NCI-H1105 treated with DMSO at 0.1 percent for 48 hours (cell line): ENCODE measurements at regions not wholly inside any gene's neighbourhood (a gene's known extent, or its start where the extent isn't known, plus 50 kb on each side); places are given as distances from the start of the nearest gene placed in this dataset.

Source experiments
- DNase-seq: peaks from one replicate; lab custom pipeline; 2025; lab: John Stamatoyannopoulos, UW

- DNase-seq = no peak
Observed at GRCh38 chr2:10237392-10238321, 65.0 kb upstream of the HPCAL1 start.

GRCh38 chr2:10238396-10238795 lies 64.3 kb upstream of the HPCAL1 start:
- no peak for DNase-seq

GRCh38 chr2:10238991-10239485 lies 63.7 kb upstream of the HPCAL1 start:
- DNase-seq = no peak

GRCh38 chr2:10239561-10239967 lies 63.1 kb upstream of the HPCAL1 start:
- DNase-seq = no peak

- DNase-seq = no peak
Observed at GRCh38 chr2:10240161-10240681, 62.5 kb upstream of the HPCAL1 start.

- no peak for DNase-seq
Observed at GRCh38 chr2:10240911-10241610, 61.6 kb upstream of the HPCAL1 start.

GRCh38 chr2:10241641-10242430 lies 60.9 kb upstream of the HPCAL1 start:
- DNase-seq = no peak

GRCh38 chr2:10242451-10242850 lies 60.3 kb upstream of the HPCAL1 start:
- DNase-seq = no peak

GRCh38 chr2:10242998-10243925 lies 59.4 kb upstream of the HPCAL1 start:
- no peak for DNase-seq

- no peak for DNase-seq
Observed at GRCh38 chr2:10243926-10244270, 58.8 kb upstream of the HPCAL1 start.

GRCh38 chr2:10245021-10245420 lies 57.7 kb upstream of the HPCAL1 start:
- DNase-seq = no peak

- DNase-seq = no peak
Observed at GRCh38 chr2:10245661-10246060, 57.0 kb upstream of the HPCAL1 start.

- DNase-seq = no peak
Observed at GRCh38 chr2:10246370-10246769, 56.3 kb upstream of the HPCAL1 start.

GRCh38 chr2:10246831-10247230 lies 55.9 kb upstream of the HPCAL1 start:
- DNase-seq = no peak

GRCh38 chr2:10249798-10250197 lies 52.9 kb upstream of the HPCAL1 start:
- DNase-seq = no peak

GRCh38 chr2:10252224-10252623 lies 50.5 kb upstream of the HPCAL1 start:
- no peak for DNase-seq

- DNase-seq = no peak
Observed at GRCh38 chr2:10252661-10253060, 50.0 kb upstream of the HPCAL1 start.
